ENCODE measurements at regions not wholly inside any gene's neighbourhood (a gene's known extent, or its start where the extent isn't known, plus 50 kb on each side); places are given as distances from the start of the nearest gene placed in this dataset.

- in situ Hi-C loops (cut with HindIII; ENCODE audit: low pct_unique_long_range_greater_than_20kb, low sequenced_read_pairs), result no loop called here
- no peak for DNase-seq (ENCODE audit: low read depth in 1 of 2, low spot score in 1 of 2)
- no peak for TF ChIP-seq JUND (IDR thresholded peaks at IDR 0.05; ENCODE audit: low read depth)
Measured at GRCh38 chr20:57074386-57074785, 192.1 kb downstream of the BMP7 start.

- in situ Hi-C loops (cut with HindIII; ENCODE audit: low pct_unique_long_range_greater_than_20kb, low sequenced_read_pairs), result no loop called here
- TF ChIP-seq JUND (IDR thresholded peaks at IDR 0.05; ENCODE audit: low read depth), result no peak
- peak in 1 of 2 experiments; percentile 53 for DNase-seq (ENCODE audit: low read depth in 1 of 2, low spot score in 1 of 2)
Measured at GRCh38 chr20:57075181-57075580, 191.3 kb downstream of the BMP7 start.

GRCh38 chr20:57075603-57076002 lies 190.8 kb downstream of the BMP7 start:
- in situ Hi-C loops (cut with HindIII; ENCODE audit: low pct_unique_long_range_greater_than_20kb, low sequenced_read_pairs), result no loop called here
- no peak for DNase-seq (ENCODE audit: low read depth in 1 of 2, low spot score in 1 of 2)
- no peak for TF ChIP-seq JUND (IDR thresholded peaks at IDR 0.05; ENCODE audit: low read depth)

- no peak for DNase-seq (ENCODE audit: low read depth in 1 of 2, low spot score in 1 of 2)
- in situ Hi-C loops (cut with HindIII; ENCODE audit: low pct_unique_long_range_greater_than_20kb, low sequenced_read_pairs), result no loop called here
- TF ChIP-seq JUND (IDR thresholded peaks at IDR 0.05; ENCODE audit: low read depth), result no peak
Measured at GRCh38 chr20:57076152-57076652, 190.2 kb downstream of the BMP7 start.

GRCh38 chr20:57076951-57077350 lies 189.5 kb downstream of the BMP7 start:
- in situ Hi-C loops (cut with HindIII; ENCODE audit: low pct_unique_long_range_greater_than_20kb, low sequenced_read_pairs), result no loop called here
- DNase-seq (ENCODE audit: low read depth in 1 of 2, low spot score in 1 of 2), result no peak
- no peak for TF ChIP-seq JUND (IDR thresholded peaks at IDR 0.05; ENCODE audit: low read depth)

- no peak for DNase-seq (ENCODE audit: low read depth in 1 of 2, low spot score in 1 of 2)
- in situ Hi-C loops (cut with HindIII; ENCODE audit: low pct_unique_long_range_greater_than_20kb, low sequenced_read_pairs), result no loop called here
- TF ChIP-seq JUND (IDR thresholded peaks at IDR 0.05; ENCODE audit: low read depth), result no peak
Measured at GRCh38 chr20:57078116-57078515, 188.3 kb downstream of the BMP7 start.

GRCh38 chr20:57079031-57080005 lies 187.1 kb downstream of the BMP7 start:
- no peak for DNase-seq (ENCODE audit: low read depth in 1 of 2, low spot score in 1 of 2)
- in situ Hi-C loops (cut with HindIII; ENCODE audit: low pct_unique_long_range_greater_than_20kb, low sequenced_read_pairs), result no loop called here
- TF ChIP-seq JUND (IDR thresholded peaks at IDR 0.05; ENCODE audit: low read depth), result no peak

- in situ Hi-C loops (cut with HindIII; ENCODE audit: low pct_unique_long_range_greater_than_20kb, low sequenced_read_pairs), result no loop called here
- TF ChIP-seq JUND (IDR thresholded peaks at IDR 0.05; ENCODE audit: low read depth), result no peak
- DNase-seq (ENCODE audit: low read depth in 1 of 2, low spot score in 1 of 2), result peak in 1 of 2 experiments; percentile 60
Measured at GRCh38 chr20:57080796-57081195, 185.6 kb downstream of the BMP7 start.

GRCh38 chr20:57082357-57082945 lies 184.0 kb downstream of the BMP7 start:
- in situ Hi-C loops (cut with HindIII; ENCODE audit: low pct_unique_long_range_greater_than_20kb, low sequenced_read_pairs), result no loop called here
- no peak for TF ChIP-seq JUND (IDR thresholded peaks at IDR 0.05; ENCODE audit: low read depth)

GRCh38 chr20:57083072-57083471 lies 183.4 kb downstream of the BMP7 start:
- in situ Hi-C loops (cut with HindIII; ENCODE audit: low pct_unique_long_range_greater_than_20kb, low sequenced_read_pairs), result no loop called here
- no peak for TF ChIP-seq JUND (IDR thresholded peaks at IDR 0.05; ENCODE audit: low read depth)

More at GRCh38 chr20:57082357-57082945, 184.0 kb downstream of the BMP7 start:
- no peak for DNase-seq (ENCODE audit: low read depth in 1 of 2, low spot score in 1 of 2)

GRCh38 chr20:57086066-57086465 lies 180.4 kb downstream of the BMP7 start:
- in situ Hi-C loops (cut with HindIII; ENCODE audit: low pct_unique_long_range_greater_than_20kb, low sequenced_read_pairs), result no loop called here
- no peak for DNase-seq (ENCODE audit: low read depth in 1 of 2, low spot score in 1 of 2)
- TF ChIP-seq JUND (IDR thresholded peaks at IDR 0.05; ENCODE audit: low read depth), result no peak

More at GRCh38 chr20:57083072-57083471, 183.4 kb downstream of the BMP7 start:
- no peak for DNase-seq (ENCODE audit: low read depth in 1 of 2, low spot score in 1 of 2)

GRCh38 chr20:57087102-57087501 lies 179.3 kb downstream of the BMP7 start:
- in situ Hi-C loops (cut with HindIII; ENCODE audit: low pct_unique_long_range_greater_than_20kb, low sequenced_read_pairs), result no loop called here
- no peak for TF ChIP-seq JUND (IDR thresholded peaks at IDR 0.05; ENCODE audit: low read depth)
- DNase-seq (ENCODE audit: low read depth in 1 of 2, low spot score in 1 of 2), result peak in 1 of 2 experiments; percentile 42

GRCh38 chr20:57087705-57088104 lies 178.7 kb downstream of the BMP7 start:
- in situ Hi-C loops (cut with HindIII; ENCODE audit: low pct_unique_long_range_greater_than_20kb, low sequenced_read_pairs), result no loop called here
- TF ChIP-seq JUND (IDR thresholded peaks at IDR 0.05; ENCODE audit: low read depth), result no peak
- no peak for DNase-seq (ENCODE audit: low read depth in 1 of 2, low spot score in 1 of 2)
